Ovary (tissue), 7 donors: ENCODE measurements at regions not wholly inside any gene's neighbourhood (a gene's known extent, or its start where the extent isn't known, plus 50 kb on each side); places are given as distances from the start of the nearest gene placed in this dataset.

ENCODE experiments used
- DNase-seq, 5 donors: peaks; one replicate each; pipeline ENCODE4 v3.0.0-alpha.2; 2019 to 2020
- H3K27ac ChIP-seq, 2 donors: fragments of 200-600 bp; one replicate each; pipeline versions ENCODE4 v1.5.1 to v1.8.0; 2019 to 2022
- H3K27me3 ChIP-seq: fragments of 200-600 bp; one replicate; pipeline ENCODE4 v1.8.0; 2022
- H3K36me3 ChIP-seq: fragments of 200-600 bp; sonication (generic); one replicate; pipeline ENCODE4 v1.5.1; 2019
- H3K4me1 ChIP-seq: one replicate; pipeline ENCODE4 v1.8.1; 2013; ENCODE audit warnings: mild to moderate bottlenecking, moderate library complexity; ENCODE audit not compliant: insufficient read depth
- H3K4me3 ChIP-seq: fragments of 200-600 bp; sonication (generic); one replicate; pipeline ENCODE4 v1.5.1; 2017
- H3K9me3 ChIP-seq, 2 donors: fragments of 200-600 bp in 1 of 2; sonication (generic) in 1 of 2; one replicate each; pipeline versions ENCODE4 v1.5.1 to v1.8.1; 2013 to 2019; ENCODE audit warnings: mild to moderate bottlenecking in 1 of 2, moderate library complexity in 1 of 2
- EP300 ChIP-seq: sonication (generic); formaldehyde crosslinking; IDR thresholded peaks from one replicate; pipeline ENCODE4 v1.6.1; 2017; ENCODE audit warnings: antibody characterized with exemption
- POLR2A ChIP-seq: fragments of 450-650 bp; IDR thresholded peaks from one replicate; pipeline ENCODE4 v1.6.1; 2017; ENCODE audit warnings: antibody characterized with exemption, mild to moderate bottlenecking, moderate library complexity
- WGBS, 3 donors: extraction: QIAGEN DNeasy Blood & Tissue Kit in 1 of 3; methylation state at CpG; one replicate each; pipeline versions ENCODE4 v1.1.5 to v1.1.7; 2013 to 2017; 5-methylcytosine and 5-hydroxymethylcytosine counted together
- intact Hi-C, 4 donors: fragments of 100-400 bp; cut with DNase I; formaldehyde crosslinking; loops; one replicate each; pipeline versions ENCODE4 v1.11.0 to v1.15.1; 2022 to 2023
- TF ChIP-seq, protein P1 (sequence below), 3 donors: fragments of 450-650 bp in 2 of 3; fragments of 200-600 bp in 1 of 3; IDR thresholded peaks; one replicate each; pipeline versions ENCODE4 v1.5.1 to v1.8.0; 2016 to 2022; ENCODE audit warnings: antibody characterized with exemption in 3 of 3, mild to moderate bottlenecking in 1 of 3
- donor health status: DM: no; HTN: no; CAD: no; lungs with moderate emphysema.
- donor health status: DM: no; HTN: no; CAD: no.
- donor health status: Bipolar disorder and iron deficiency.
- donor health status: DM: no; HTN: no; CAD: no.
- donor health status: DM: yes; HTN: yes; CAD: no.

DNA sequence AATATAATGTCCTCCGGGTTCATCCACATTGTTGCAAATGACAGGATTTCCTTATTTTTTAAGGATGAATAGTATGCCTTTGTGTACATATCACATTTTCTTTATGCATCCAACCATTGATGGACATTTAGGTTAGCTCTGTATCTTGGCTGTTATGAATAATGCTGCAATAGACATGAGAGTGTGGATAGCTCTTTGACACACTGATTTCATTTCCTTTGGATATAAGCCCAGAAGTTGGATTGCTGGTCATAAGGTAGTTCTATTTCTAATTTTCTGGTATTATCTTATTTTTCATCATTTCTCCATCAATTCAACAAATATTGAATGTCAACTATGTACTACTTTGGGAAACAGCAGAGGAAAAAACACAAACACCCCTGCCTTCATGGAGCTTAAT lies 423.3 kb downstream of the MTX2 start:
- TF ChIP-seq EP300 (no peak), POLR2A (no peak)
- TF ChIP-seq, protein P1, sequence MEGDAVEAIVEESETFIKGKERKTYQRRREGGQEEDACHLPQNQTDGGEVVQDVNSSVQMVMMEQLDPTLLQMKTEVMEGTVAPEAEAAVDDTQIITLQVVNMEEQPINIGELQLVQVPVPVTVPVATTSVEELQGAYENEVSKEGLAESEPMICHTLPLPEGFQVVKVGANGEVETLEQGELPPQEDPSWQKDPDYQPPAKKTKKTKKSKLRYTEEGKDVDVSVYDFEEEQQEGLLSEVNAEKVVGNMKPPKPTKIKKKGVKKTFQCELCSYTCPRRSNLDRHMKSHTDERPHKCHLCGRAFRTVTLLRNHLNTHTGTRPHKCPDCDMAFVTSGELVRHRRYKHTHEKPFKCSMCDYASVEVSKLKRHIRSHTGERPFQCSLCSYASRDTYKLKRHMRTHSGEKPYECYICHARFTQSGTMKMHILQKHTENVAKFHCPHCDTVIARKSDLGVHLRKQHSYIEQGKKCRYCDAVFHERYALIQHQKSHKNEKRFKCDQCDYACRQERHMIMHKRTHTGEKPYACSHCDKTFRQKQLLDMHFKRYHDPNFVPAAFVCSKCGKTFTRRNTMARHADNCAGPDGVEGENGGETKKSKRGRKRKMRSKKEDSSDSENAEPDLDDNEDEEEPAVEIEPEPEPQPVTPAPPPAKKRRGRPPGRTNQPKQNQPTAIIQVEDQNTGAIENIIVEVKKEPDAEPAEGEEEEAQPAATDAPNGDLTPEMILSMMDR (IDR thresholded peaks at IDR 0.05) = no peak
- Histone ChIP-seq H3K27me3 (no peaks in the 10 kb centered on the region), H3K36me3 (no peaks in the 10 kb centered on the region), H3K27ac (no peak overlapping the region), H3K9me3 (no peaks in the 10 kb centered on the region), H3K4me3 (no peak overlapping the region), H3K4me1 (no peaks in the 10 kb centered on the region)
- no peak for DNase-seq
- 88 to 94% (median 91%) methylated on average over 1 of the region's 1 CpG for WGBS, 3 donors
- intact Hi-C loops = no loop called here

DNA sequence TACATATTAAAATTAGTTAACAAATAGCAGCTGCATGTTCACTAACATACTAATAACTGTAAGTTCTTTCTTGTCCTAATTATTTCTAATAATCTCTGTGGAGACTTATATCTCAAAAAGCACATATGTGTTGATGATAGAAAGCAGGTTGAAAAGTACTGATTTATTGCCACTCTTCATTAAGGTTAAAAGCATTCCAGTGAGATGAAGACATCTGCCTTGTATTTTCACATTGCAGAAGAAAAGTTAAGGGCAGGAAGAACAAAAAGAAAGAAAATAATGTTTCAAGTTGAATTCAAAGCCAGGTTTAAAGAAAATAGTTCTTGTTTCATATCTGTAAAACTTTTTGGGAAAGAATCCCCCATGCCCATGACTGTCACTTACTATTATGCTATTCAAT lies 429.9 kb downstream of the MTX2 start:
- H3K4me3 ChIP-seq = no peak overlapping the region
- no peaks in the 10 kb centered on the region for H3K9me3 ChIP-seq
- peaks cover 1% of the 10 kb centered on the region for H3K4me1 ChIP-seq
- no peak for DNase-seq
- TF ChIP-seq POLR2A = no peak
- TF ChIP-seq, protein P1 (IDR thresholded peaks at IDR 0.05) = no peak
- no peak for TF ChIP-seq EP300
- no peak overlapping the region for H3K27ac ChIP-seq
- no peaks in the 10 kb centered on the region for H3K27me3 ChIP-seq
- no peaks in the 10 kb centered on the region for H3K36me3 ChIP-seq
- intact Hi-C loops = no loop called here

DNA sequence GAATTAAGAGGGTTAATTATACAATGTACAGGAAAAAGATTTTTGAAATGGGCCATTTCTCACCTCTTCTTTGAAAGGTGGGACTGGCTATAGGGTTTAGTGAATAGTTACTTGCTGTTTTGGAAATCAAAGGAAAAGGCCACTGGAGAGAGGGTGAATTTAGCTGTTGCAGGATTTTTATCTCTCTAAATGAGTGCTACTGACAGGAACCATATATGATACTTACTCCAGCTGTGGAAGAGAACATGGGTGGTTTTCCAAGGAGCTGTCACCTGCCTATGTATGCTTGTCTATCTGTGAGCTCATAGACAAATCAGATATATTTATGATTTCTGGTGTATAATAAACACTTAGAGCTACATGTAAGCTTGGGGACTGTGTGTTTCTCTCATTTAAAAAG lies 430.4 kb downstream of the MTX2 start:
- Histone ChIP-seq H3K9me3 (no peaks in the 10 kb centered on the region), H3K4me3 (no peak overlapping the region)

DNA sequence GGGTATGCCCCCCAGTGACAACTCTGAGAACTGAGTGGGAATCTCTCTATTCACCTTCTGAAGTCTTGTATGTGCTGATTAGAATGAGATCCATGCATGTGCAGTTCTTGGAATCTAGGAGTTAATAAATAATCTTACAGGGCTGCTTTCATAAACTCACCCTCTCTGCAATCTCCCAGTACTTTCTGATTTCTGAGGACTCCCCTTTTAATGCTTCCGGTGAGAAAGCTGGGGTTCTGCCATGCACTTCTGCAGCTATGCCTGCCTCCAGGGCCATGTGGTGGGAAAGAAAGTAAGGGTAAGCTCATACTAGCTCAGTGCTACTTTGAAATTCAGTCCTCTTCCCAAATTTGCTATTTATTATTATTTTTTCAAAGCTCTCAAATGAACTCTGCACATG lies 432.9 kb downstream of the MTX2 start:
- intact Hi-C loops = no loop called here
- Histone ChIP-seq H3K36me3 (no peaks in the 10 kb centered on the region), H3K4me3 (no peak overlapping the region), H3K4me1 (peaks cover 3% of the 10 kb centered on the region), H3K27ac (no peak overlapping the region), H3K9me3 (no peaks in the 10 kb centered on the region), H3K27me3 (no peaks in the 10 kb centered on the region)
- DNase-seq = no peak
- 18 to 29% (median 23%) methylated on average over 1 of the region's 1 CpG for WGBS, 3 donors
- TF ChIP-seq, protein P1 (IDR thresholded peaks at IDR 0.05) = no peak

More for the DNA sequence above, 430.4 kb downstream of the MTX2 start:
- intact Hi-C loops = no loop called here
- DNase-seq = no peak
- H3K4me1 ChIP-seq = peaks cover 3% of the 10 kb centered on the region
- TF ChIP-seq, protein P1 (IDR thresholded peaks at IDR 0.05) = no peak
- TF ChIP-seq EP300 = no peak
- no peak for TF ChIP-seq POLR2A
- no peak overlapping the region for H3K27ac ChIP-seq
- no peaks in the 10 kb centered on the region for H3K36me3 ChIP-seq
- H3K27me3 ChIP-seq = no peaks in the 10 kb centered on the region

DNA sequence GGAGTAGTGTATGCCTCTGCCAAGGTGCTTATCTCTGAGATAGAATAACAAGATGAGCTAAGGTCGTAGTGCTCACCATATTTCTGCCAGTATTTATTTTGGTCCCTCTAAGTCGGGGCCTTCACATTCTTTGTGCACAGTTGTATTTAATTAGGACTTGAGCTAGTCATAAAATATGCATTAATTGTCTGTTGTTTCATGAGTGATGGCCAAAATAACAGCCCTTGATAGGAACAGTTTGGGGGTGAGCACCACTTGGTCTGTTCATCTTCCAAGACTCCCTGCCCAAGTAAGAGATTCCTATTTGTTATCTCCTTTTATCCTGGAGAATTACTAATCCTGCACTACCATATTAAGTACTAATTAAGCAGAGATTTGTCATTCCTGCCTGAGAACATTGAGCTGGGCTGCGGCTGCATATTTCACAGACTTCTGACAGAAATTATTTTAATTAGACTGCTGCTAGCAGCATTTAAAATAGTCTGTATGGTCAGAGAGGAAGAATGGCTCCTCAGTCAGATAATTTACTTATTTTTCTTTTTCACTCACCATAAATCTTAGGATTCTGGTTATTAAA lies 435.1 kb downstream of the MTX2 start:
- TF ChIP-seq, protein P1 (IDR thresholded peaks at IDR 0.05) = no peak
- TF ChIP-seq POLR2A (no peak), EP300 (no peak)
- Histone ChIP-seq H3K4me1 (peaks cover 3% of the 10 kb centered on the region), H3K27ac (no peak overlapping the region), H3K4me3 (no peak overlapping the region), H3K36me3 (no peaks in the 10 kb centered on the region), H3K27me3 (no peaks in the 10 kb centered on the region), H3K9me3 (no peaks in the 10 kb centered on the region)
- intact Hi-C loops = no loop called here
- DNase-seq = no peak
- 8 to 12% (median 9%) methylated on average over 3 of the region's 3 CpGs for WGBS, 3 donors
